ENCODE measurements at regions not wholly inside any gene's neighbourhood (a gene's known extent, or its start where the extent isn't known, plus 50 kb on each side); places are given as distances from the start of the nearest gene placed in this dataset.

- no peak for TF ChIP-seq CTCF (IDR thresholded peaks at IDR 0.05; ENCODE audit: low read depth, low read length)
- TF ChIP-seq POLR2A (IDR thresholded peaks at IDR 0.05; ENCODE audit: extremely low read depth, insufficient read length), result no peak
Measured at GRCh38 chr1:192879406-192879805, 70.6 kb downstream of the RGS2 start.
